HG03354 (cell line): ENCODE measurements at regions not wholly inside any gene's neighbourhood (a gene's known extent, or its start where the extent isn't known, plus 50 kb on each side); places are given as distances from the start of the nearest gene placed in this dataset.
"Not testable (repeated sequence)": the region's sequence is repeated elsewhere in the genome, so short reads cannot be mapped to it uniquely, and the experiment has no call there.

Experiments used
- ATAC-seq: cut with Tn5 transposase; IDR thresholded peaks from one replicate; pipeline ENCODE4 v1.9.1; 2021; ENCODE audit warnings: mild to moderate bottlenecking; ENCODE audit not compliant: unreplicated experiment, poor library complexity, severe bottlenecking

DNA sequence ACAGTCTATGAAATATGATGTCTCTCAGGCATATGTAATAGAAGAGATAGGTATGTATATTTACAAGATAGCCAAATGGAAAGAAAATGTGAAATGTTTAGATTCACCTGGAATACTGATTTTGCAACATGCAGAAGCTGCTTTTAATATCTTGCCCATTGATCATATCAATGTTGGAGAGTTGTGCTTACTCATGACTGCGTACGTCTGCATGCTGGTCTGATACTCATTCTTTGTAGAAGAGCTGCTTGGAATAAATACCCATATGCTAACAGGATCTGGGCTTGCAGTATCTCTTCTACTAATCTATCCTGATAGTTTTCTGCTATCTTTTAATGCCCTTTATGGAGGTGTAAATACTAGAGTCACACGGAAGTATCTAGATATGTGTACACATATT is 120.6 kb upstream of the FOXP2 start:
- no peak for ATAC-seq

GRCh38 chr7:114293289-114294012 is 121.2 kb upstream of the FOXP2 start:
- no peak for ATAC-seq

- ATAC-seq, result no peak
These were observed 134.7 kb upstream of the FOXP2 start for GRCh38 chr7:114279901-114280300.

GRCh38 chr7:114273218-114273617 is 141.4 kb upstream of the FOXP2 start:
- ATAC-seq, result no peak

- ATAC-seq, result no peak
These were observed 144.9 kb upstream of the FOXP2 start for GRCh38 chr7:114269714-114270113.

DNA sequence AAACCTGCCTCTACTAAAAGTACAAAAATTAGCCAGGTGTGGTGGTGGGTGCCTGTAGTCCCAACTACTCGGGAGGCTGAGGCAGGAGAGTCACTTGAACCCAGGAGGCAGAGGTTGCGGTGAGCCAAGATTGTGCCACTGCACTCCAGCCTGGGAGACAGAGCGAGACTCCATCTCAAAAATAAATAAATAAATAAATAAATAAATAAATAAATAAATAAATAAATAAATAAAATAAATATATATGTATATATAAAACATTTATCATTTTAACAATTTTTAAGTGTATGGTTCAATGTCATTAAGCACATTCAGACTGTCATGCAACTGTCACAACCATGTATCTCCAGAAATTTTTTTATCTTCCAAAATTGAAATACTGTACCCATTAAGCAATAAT is 147.1 kb upstream of the FOXP2 start:
- not testable (repeated sequence) for ATAC-seq

- no peak for ATAC-seq
These were observed 150.6 kb upstream of the FOXP2 start for GRCh38 chr7:114264023-114264422.

DNA sequence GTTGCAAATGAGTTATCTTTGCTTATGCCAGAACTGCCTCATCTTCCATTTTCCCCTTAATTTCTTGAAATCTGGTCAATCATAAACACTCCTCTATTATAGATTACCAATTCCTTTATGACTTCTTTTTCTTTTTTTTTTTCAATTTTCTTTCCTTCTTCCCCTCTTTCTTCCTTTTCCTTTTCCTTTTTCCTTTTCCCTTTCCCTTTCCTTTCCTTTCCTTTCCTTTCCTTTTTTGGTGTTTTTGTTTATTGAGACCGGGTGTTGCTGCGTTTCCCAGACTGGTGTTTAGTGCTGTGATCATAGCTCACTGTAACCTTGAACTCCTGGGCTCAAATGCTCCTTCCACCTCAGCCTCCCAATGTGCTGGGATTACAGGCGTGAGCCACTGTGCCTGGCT is 151.4 kb upstream of the FOXP2 start:
- no peak for ATAC-seq

DNA sequence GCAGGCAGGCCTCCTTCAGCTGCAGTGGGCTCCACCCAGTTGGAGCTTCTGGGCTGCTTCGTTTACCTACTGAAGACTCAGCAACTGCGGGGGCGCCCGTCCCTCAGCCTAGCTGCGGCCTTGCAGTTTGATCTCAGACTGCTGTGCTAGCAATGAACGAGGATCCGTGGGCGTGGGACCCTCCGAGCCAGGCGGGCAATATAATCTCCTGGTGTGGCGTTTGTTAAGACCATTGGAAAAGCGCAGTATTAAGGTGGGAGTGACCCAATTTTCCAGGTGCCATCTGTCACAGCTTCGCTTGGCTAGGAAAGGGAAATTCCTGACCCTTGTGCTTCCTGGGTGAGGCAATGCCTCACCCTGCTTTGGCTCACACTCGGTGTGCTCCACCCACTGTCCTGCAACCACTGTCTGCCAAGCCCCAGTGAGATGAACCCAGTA is 159.2 kb upstream of the FOXP2 start:
- ATAC-seq, result no peak

GRCh38 chr7:114243646-114244045 is 171.0 kb upstream of the FOXP2 start:
- ATAC-seq, result no peak

DNA sequence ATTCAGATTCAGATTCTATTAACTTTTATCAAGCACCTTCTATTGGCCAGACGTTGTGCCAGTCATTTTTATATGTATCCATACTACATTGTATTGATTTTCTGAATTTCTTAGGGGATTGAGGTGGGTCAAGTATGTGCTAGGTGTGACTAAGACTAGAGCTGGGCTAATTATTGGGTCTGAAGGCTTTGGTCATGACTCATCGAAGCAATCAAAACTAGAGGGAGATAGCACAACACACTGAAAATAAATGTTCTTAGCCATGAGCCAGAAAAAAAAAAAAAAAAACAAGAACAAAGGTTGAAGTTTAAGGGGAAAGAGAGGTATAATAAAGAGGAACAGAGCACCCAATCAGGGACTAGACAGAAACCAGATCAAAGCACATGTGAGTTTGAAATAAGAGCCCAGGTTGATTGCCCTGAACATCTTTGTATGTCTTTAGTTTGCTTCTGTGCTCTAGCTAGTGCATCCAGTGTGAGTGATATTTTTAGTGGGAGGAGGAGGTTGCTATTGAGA is 171.6 kb upstream of the FOXP2 start:
- ATAC-seq, result no peak

DNA sequence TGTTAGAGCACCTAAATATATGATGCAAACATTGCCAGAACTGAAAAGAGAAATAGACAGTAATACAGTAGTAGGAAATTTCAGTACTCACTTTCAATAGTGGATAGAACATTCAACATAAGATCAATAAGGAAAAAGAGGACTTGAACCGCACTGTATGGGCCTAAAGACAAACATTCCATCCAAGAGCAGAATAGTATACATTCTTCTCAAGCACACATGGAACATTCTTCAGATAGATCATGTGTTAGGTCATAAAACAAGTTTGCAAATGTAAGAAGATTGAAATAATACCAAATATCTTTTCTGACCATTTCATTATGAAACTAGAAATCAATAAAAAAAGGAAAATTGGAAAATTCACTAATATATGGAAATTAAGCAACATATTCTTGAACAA is 185.4 kb upstream of the FOXP2 start:
- no peak for ATAC-seq

GRCh38 chr7:114225784-114226183 is 188.8 kb upstream of the FOXP2 start:
- ATAC-seq, result no peak

DNA sequence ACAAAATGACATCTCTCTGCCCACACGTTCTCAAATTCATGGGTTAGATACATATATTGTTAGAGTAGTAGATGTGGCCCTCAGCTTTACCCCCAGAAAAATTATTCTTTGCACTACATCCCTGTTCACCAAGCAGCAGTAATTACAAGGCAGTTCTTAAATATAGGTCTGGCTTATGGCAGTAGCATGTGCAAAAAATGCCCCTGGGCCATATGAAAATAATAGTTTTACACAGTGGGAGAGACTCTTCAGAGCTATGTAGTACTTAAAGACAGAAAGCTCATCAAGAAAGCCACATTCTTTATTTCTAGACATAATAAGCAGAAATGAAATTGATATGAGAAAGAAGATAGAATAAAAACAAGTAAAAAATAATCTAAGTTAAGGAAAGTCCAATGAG is 196.3 kb upstream of the FOXP2 start:
- no peak for ATAC-seq

- ATAC-seq, result no peak
These were observed 197.4 kb upstream of the FOXP2 start for GRCh38 chr7:114217026-114217806.

GRCh38 chr7:114214466-114214865 is 200.1 kb upstream of the FOXP2 start:
- ATAC-seq, result no peak

- ATAC-seq, result no peak
These were observed 201.7 kb upstream of the FOXP2 start for GRCh38 chr7:114212721-114213429.

DNA sequence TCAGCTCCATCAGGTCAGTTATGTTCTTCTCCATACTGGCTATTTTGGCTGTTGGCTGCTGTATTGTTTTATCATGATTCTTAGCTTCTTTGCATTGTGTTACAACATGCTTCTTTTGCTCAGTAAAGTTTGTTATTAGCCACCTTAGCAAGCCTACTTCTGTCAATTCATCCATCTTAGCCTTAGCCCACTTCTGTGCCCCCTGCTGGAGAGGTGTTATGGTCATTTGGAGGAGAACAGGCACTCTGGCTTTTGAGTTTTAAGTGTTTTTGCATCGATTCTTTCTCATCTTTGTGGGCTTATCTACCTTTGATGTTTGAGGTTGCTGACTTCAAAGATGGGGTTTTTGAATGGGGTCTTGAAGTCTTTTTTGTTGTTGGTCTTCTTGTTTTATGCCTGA is 204.6 kb upstream of the FOXP2 start:
- ATAC-seq, result no peak

DNA sequence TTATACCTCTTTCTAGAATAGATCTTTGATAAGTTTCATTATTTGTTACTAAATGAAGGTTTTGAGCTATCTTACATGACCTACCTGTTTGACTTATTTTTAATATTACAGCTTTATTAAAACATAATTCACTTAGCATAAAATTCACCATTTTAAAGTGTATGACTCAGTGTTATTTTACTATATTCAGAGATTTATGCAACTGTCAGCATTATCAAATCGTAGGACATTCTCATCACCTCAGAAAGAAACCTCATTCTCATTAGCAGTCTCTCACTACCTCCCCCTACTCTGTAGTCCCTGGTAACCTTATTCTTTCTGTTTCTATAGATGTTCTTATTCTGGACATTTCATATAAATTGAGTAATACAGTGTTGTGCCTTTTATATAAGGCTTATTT is 207.9 kb upstream of the FOXP2 start:
- no peak for ATAC-seq

- no peak for ATAC-seq
These were observed 218.1 kb upstream of the FOXP2 start for GRCh38 chr7:114196517-114196916.
